ENCODE measurements at regions not wholly inside any gene's neighbourhood (a gene's known extent, or its start where the extent isn't known, plus 50 kb on each side); places are given as distances from the start of the nearest gene placed in this dataset.

- TF ChIP-seq CHD7 (IDR thresholded peaks at IDR 0.05; ENCODE audit: insufficient replicate concordance, low read length) (no peak), CBX8 (IDR thresholded peaks at IDR 0.05; ENCODE audit: borderline replicate concordance, low read depth, low read length) (no peak), CEBPB (IDR thresholded peaks at IDR 0.05; ENCODE audit: low read depth, low read length) (no peak), TCF12 (IDR thresholded peaks at IDR 0.05; ENCODE audit: low read depth, low read length) (no peak), SP4 (IDR thresholded peaks at IDR 0.05; ENCODE audit: low read length) (no peak), SAP30 (IDR thresholded peaks at IDR 0.05; ENCODE audit: insufficient read depth, insufficient replicate concordance, low read length) (no peak), MAX (IDR thresholded peaks at IDR 0.05) (no peak), NRF1 (IDR thresholded peaks at IDR 0.05; ENCODE audit: low read depth, low read length) (no peak), NANOG (IDR thresholded peaks at IDR 0.05; ENCODE audit: insufficient read depth, low read depth, low read length, poor library complexity, severe bottlenecking) (no peak), SUZ12 (IDR thresholded peaks at IDR 0.05; ENCODE audit: low read length) (no peak)
Measured at GRCh38 chr9:89826186-89826585, 221.4 kb downstream of the GADD45G start (continued).

Measured in H1 (cell line).